ENCODE measurements at regions not wholly inside any gene's neighbourhood (a gene's known extent, or its start where the extent isn't known, plus 50 kb on each side); places are given as distances from the start of the nearest gene placed in this dataset.

- TF ChIP-seq TARDBP (IDR thresholded peaks at IDR 0.05) (no peak), ELF4 (IDR thresholded peaks at IDR 0.05) (no peak), FOXM1 (IDR thresholded peaks at IDR 0.05; ENCODE audit: borderline replicate concordance) (no peak)
These were observed 50.0 kb upstream of the SYT13 start for GRCh38 chr11:45336136-45336535.
